Epithelial cell of proximal tubule (primary cell): ENCODE measurements at regions not wholly inside any gene's neighbourhood (a gene's known extent, or its start where the extent isn't known, plus 50 kb on each side); places are given as distances from the start of the nearest gene placed in this dataset.

ENCODE experiments used
- DNase-seq: peaks from one replicate; pipeline ENCODE4 v3.0.0-alpha.2; 2011; ENCODE audit warnings: low read depth
- H3K4me3 ChIP-seq: 2 replicates; pipeline ENCODE4 v1.5.1; 2011; ENCODE audit warnings: low read depth, mild to moderate bottlenecking, low read length
- CTCF ChIP-seq: conservative IDR thresholded peaks from 2 replicates; pipeline ENCODE4 v1.5.1; 2012; ENCODE audit warnings: low read depth, mild to moderate bottlenecking, low read length

GRCh38 chr18:43714343-43715010 is 437.2 kb upstream of the SYT4 start:
- TF ChIP-seq CTCF = no peak
- no peak overlapping the region for H3K4me3 ChIP-seq
- DNase-seq = no peak

- TF ChIP-seq CTCF = no peak
- DNase-seq = no peak
- H3K4me3 ChIP-seq = no peak overlapping the region
These were observed 442.0 kb upstream of the SYT4 start for GRCh38 chr18:43719267-43719795.

GRCh38 chr18:43720041-43720440 is 442.8 kb upstream of the SYT4 start:
- no peak for DNase-seq
- no peak for TF ChIP-seq CTCF

GRCh38 chr18:43735570-43735969 is 458.3 kb upstream of the SYT4 start:
- no peak for DNase-seq
- TF ChIP-seq CTCF = no peak
- no peak overlapping the region for H3K4me3 ChIP-seq

More at GRCh38 chr18:43720041-43720440, 442.8 kb upstream of the SYT4 start:
- no peak overlapping the region for H3K4me3 ChIP-seq

- no peak for DNase-seq
- TF ChIP-seq CTCF = no peak
- H3K4me3 ChIP-seq = no peak overlapping the region
These were observed 467.9 kb upstream of the SYT4 start for GRCh38 chr18:43744960-43745745.

- DNase-seq = no peak
- TF ChIP-seq CTCF = no peak
- H3K4me3 ChIP-seq = no peak overlapping the region
These were observed 473.9 kb upstream of the SYT4 start for GRCh38 chr18:43751203-43751602.

- no peak overlapping the region for H3K4me3 ChIP-seq
- no peak for TF ChIP-seq CTCF
- DNase-seq = no peak
These were observed 474.5 kb upstream of the SYT4 start for GRCh38 chr18:43751835-43752234.
